GM21381 (cell line): ENCODE measurements at regions not wholly inside any gene's neighbourhood (a gene's known extent, or its start where the extent isn't known, plus 50 kb on each side); places are given as distances from the start of the nearest gene placed in this dataset.

Experiments
- ATAC-seq: cut with Tn5 transposase; IDR thresholded peaks from one replicate; pipeline ENCODE4 v1.9.1; 2021; ENCODE audit warnings: mild to moderate bottlenecking, moderate library complexity; ENCODE audit not compliant: unreplicated experiment

DNA sequence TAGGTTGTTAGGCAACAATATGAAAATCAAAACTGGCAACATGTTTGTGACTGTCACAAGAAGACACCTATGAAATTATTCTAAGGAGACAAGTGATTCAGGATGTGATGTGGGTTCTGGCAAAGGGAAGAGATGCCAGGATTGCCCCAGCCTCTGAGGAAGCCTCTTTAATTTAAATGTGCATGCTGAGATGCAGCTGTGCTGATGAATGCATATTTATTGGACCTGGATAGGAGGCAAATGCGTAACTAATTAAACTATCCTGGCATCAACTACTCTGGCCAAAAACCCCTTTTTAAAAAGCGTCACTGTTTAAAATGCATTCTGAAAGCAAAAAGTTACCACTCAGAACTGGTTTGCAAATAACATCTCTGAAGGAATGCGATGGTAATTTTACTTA lies 176.5 kb upstream of the DPH6 start:
- ATAC-seq = no peak

DNA sequence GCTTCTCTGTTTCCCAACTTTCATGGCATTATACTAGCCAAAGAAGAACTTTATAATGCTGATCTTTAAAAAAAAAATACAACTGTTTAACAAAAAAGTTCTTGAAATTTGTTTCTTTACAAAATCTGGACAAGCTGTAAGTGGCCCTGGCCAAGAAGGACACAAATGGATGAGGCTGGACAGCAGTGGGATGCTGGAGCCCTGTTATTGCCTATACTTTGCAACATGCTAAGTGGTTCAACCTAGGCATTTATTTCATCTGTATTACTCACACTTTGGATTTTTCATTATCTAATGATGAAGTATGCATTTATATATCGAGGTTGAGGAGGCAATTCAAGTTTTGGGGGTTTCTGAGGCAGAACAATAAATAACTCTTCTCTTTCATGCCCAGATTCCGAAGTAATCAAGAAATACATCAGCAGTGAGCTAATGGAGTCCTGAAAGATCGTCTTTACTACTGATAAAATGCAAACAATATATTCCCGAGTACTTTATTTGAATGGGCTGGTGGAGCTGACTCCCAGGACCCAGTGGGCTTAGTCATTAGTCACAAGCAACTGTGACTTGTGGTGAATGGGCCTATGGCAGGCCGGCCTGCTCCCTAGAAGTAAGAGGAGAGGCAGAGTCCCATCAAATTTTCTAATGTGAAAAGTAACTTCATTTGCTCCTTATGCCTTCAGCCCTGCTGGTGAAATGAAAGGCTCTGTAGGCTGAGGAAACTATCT lies 177.3 kb upstream of the DPH6 start:
- ATAC-seq = no peak

- ATAC-seq = no peak
Observed at GRCh38 chr15:35723852-35724251, 177.9 kb upstream of the DPH6 start.

GRCh38 chr15:35724626-35725025 lies 178.7 kb upstream of the DPH6 start:
- no peak for ATAC-seq

DNA sequence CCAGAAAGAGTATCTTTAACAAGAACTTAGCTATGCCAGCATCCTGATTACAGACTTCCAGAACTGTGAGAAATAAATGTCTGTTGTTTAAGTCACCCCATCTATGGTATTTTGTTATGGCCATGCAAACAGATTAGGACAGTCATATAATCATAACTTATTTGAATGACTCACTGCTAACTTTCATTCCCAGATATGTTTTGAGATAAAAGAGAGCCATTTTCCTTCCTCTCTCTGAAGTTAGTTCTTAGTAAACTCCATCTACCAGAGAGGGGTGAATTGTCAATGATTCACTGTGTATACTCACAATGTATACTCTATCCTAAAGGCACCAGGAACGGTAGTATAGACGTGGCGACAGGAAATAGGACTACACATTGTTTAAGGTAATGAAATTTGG lies 179.4 kb upstream of the DPH6 start:
- no peak for ATAC-seq

- ATAC-seq = no peak
Observed at GRCh38 chr15:35727627-35728026, 181.7 kb upstream of the DPH6 start.

DNA sequence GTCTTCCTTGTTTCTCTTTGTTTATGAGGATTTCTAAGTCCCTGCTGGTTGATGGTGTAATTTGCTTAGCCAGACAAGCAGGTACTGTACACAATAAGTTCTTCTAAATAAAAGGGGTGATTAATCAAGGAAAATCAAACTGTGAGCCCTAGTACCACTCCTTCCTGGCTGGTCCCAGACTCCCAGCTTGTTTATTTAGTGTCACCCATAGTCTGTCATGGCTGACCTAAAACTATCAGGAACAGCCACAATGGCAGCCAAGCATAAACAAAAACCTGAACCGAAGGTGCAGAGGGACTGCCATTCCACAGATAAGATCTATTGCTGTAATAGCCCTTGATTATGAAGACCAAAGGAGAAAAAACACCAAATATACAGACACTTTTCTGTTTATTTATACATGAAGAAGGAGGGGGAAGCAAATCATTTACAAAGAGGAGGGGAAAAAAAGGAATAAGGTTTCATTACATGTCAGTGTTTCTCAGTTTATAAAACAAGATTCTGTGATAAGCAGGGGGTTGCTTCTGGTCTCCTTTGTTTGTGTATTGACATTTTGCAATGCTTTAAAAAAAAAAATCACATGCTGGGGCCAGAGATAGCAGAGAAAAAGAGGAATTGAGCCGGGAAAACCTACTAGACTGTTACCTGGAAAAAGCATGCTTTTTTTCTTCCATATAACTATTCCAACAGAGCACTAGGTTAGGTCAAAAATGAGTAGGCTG lies 182.4 kb upstream of the DPH6 start:
- no peak for ATAC-seq

- no peak for ATAC-seq
Observed at GRCh38 chr15:35736150-35736549, 190.2 kb upstream of the DPH6 start.

DNA sequence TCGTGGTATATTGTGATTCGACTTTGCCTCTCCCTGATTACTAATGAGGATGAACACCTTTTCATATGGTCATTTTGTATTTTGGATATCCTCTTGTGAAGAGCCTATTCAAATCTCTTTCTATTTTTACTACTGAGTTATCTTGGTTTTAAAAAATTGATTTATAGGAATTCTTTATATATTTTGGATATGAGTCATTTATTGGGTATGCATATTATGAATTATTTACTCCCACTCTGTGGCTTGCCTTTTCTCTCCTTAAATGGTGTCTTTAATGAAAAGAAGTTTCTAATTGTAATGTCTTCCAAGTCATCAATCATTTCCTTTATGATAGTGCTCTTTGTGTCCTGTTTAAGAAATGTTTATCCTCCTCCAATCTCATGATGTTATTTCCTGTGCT lies 191.5 kb upstream of the DPH6 start:
- ATAC-seq = no peak

GRCh38 chr15:35738370-35738769 lies 192.4 kb upstream of the DPH6 start:
- ATAC-seq = no peak

DNA sequence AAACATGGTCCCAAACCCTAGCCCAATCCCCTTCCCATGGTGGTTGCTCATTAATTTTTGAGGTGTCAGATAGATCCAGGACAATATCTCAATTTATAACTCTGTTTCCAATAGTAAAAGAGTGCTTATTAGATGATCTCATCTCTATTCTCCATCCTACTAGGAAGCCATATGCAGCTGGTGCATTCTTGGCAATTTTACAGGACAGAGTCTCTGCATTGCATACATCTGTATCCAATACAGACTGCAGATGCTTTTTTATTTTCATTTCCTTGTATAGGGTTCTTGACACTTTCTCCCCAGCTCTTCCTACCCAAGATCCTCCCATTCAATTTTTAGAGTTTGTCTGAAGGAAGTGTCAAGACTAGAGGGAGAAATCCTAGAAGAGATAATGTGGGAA lies 194.8 kb upstream of the DPH6 start:
- ATAC-seq = no peak

- ATAC-seq = no peak
Observed at GRCh38 chr15:35741395-35741794, 195.4 kb upstream of the DPH6 start.

- ATAC-seq = no peak
Observed at GRCh38 chr15:35741881-35742280, 195.9 kb upstream of the DPH6 start.

GRCh38 chr15:35743321-35743720 lies 197.4 kb upstream of the DPH6 start:
- ATAC-seq = no peak

GRCh38 chr15:35746121-35746520 lies 200.2 kb upstream of the DPH6 start:
- no peak for ATAC-seq

GRCh38 chr15:35748105-35748504 lies 202.1 kb upstream of the DPH6 start:
- no peak for ATAC-seq

DNA sequence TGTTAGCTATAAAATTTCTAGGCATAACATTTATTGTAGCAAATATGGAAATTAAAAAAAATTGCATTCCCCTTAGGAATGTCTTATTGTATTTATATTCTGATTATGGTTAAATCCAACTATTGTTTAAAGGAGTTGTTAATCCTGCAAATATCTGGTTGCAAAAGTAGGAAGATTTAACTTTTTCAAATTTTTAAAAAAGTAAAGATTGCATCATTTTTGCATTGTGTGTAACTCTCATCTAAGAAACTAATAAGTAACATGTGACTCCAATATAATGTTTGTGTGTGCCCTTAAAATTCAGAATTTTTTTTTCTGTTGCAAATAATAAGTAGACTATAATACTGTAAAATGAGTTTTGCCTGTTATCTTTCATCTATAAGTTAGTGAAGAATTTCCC lies 204.1 kb upstream of the DPH6 start:
- no peak for ATAC-seq

DNA sequence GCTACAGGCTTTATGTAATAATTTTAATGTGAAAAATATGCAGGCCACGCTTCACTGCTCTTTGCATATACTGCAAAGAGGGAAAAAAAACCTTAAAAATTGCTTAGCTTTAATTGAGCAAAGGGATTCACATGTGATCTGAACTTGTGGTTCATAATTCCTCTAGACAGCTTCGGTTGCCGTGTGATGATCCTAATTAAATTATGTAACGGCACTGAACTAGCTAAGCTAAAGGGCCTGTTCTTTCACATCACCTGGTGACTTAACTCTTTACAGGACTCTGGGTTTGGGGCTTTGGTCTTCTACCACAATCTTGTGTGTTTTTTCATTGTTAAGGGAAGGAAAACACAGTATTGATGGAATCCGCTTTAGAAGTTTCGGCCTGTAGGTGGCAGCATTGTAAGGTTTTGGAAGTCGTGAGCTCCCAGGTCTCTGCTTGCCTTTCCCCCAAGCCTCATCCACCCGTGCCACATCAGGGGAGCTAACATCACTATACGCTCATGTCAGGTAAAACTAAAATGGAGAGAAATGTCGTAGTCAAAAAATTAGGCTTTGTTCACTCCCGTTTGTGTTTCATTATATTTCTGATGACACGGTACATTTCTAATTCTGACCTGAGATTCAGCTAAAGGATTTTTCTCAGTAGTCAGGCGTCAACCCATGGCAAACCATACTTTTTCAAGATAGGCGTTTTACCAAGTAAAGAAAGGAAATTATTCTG lies 205.6 kb upstream of the DPH6 start:
- no peak for ATAC-seq

DNA sequence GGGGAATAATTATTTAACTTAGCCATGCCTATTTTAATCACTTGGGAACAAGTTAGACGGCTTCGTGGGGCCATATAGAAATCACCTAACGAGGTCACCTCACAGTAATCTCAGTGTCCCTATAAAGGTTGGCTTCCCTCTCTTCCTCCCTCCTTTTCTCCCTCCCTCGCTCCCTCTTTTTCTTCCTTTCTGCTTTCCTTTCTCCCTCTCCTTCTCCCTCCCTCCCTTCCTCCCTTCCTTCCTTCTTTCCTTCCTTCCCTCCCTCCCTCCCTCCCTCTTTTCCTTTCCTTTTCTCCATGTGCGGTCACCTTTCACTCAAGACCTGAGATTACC lies 206.1 kb upstream of the DPH6 start:
- no peak for ATAC-seq

DNA sequence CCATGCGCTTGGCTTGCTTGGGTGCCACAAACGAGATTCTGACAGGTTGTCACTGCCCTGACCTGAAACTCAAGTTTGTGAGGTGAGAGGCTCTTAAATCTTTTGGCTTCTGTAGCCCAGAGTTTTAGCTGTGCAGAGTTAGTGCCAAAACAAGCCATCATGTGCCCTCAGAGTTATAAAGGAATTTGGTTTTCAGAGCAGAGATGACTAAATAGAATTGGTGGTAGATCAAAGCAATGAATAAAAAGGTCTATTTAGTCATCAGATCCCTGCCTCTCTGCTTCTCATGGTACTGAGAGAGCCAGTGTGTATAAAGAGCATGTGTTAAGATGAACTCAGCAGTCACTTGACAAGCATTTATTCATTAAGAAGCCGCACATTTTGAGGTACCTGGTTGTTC lies 207.5 kb upstream of the DPH6 start:
- ATAC-seq = no peak

- ATAC-seq = no peak
Observed at GRCh38 chr15:35755237-35755802, 209.4 kb upstream of the DPH6 start.

DNA sequence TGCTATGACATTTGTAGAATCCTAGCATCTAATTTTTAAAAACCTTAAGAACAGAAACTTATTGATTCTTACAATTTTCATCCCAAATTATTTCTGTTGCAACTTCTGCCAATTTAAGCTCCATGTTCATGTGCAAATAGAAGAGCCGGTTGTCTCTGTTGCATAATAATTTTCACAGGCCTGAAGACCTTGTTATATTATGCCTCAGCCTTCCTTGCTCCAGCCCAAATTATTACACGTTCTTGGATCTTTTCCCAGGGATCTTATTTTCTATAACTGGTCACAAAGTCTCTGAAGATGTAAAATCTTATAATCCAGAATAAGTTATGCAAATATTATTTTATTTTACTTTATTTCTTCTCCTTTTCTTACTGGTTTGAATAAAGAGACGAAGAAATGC lies 210.7 kb upstream of the DPH6 start:
- no peak for ATAC-seq
